ENCODE measurements at regions not wholly inside any gene's neighbourhood (a gene's known extent, or its start where the extent isn't known, plus 50 kb on each side); places are given as distances from the start of the nearest gene placed in this dataset.
"Not testable (repeated sequence)": the region's sequence is repeated elsewhere in the genome, so short reads cannot be mapped to it uniquely, and the experiment has no call there.

DNA sequence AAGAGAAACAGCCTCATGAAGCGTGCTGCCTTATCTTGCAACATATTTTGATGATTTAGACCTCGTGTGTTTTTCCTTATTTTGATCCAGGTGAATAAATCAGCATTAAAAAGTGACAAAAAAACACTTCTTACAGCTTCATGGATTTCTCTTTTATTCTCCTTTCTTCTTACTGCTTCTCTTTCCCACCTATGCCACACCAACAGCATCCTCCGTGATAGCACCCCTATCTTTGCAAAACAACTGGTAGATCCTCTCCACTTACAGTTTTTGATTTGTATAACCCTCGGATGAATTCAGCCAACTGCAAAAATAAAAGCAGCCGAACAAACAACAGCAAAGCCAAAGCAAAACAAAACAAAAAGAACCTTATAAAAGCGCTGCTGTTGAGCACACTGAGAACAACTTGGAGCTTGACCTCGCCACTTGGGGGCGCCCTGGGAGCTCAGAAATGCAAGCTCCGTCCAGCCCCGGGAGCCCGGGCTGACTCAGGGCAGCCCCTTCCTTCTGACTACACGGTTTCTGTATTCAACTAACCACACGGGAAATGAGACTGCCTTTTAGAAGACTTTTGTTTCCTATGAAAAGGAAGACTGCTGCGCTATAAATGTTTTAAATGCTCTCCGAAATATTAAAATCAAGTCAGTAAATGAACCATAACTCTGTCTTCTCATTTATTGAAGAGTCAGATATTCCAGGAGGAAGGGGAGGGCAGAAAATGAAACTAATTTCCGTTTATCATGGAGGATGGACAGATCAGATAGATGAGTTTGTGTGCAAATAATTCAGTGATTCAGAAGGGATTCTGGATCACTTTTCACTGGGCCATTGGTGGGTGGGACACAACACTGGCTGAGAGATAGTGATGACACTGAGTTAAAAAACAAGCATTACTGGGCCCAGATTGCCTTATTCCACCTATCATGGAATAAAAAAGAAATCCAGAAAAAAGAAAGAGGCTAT lies 186.8 kb downstream of the ATP6V0E2 start:
- not testable (repeated sequence) for H3K27me3 ChIP-seq (ENCODE audit: control insufficient read depth in 3 of 3, insufficient read depth in 3 of 3, low read length in 3 of 3); H3K27ac ChIP-seq (ENCODE audit: low read depth, low read length); H3K9ac ChIP-seq (ENCODE audit: low read depth in 1 of 3, low read length in 3 of 3); H3K9me3 ChIP-seq (ENCODE audit: control insufficient read depth in 3 of 3, low read length in 3 of 3); H3K36me3 ChIP-seq (ENCODE audit: control insufficient read depth in 3 of 3, insufficient read depth in 3 of 3, low read length in 3 of 3); H3K4me1 ChIP-seq (ENCODE audit: control insufficient read depth in 3 of 3, insufficient read depth in 3 of 3, low read length in 3 of 3); H3K4me3 ChIP-seq (ENCODE audit: low read length in 3 of 3)

DNA sequence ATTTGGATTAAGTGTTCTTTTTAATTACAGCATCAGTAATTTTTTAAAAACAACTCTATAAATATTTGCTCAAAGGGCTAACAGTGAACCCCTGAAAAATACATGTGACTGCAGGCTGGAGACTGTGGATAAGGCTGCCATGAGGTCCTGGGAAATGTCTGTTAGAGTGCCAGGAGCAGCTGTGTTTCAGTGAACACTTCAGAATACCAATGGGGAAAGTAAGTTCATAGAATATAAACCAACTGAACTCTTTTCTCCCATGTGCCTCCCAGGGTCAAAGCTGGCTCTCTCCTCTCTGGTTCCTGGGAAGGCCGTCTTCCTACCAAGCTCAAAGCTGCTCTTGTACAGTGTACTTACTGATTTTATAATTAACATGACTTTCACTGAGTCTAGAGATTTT lies 189.4 kb downstream of the ATP6V0E2 start:
- H3K9me3 ChIP-seq (ENCODE audit: control insufficient read depth in 3 of 3, low read length in 3 of 3); H3K27ac ChIP-seq (ENCODE audit: low read depth, low read length); H3K4me3 ChIP-seq (ENCODE audit: low read length in 3 of 3); H3K9ac ChIP-seq (ENCODE audit: low read depth in 1 of 3, low read length in 3 of 3); H3K36me3 ChIP-seq (ENCODE audit: control insufficient read depth in 3 of 3, insufficient read depth in 3 of 3, low read length in 3 of 3); H3K4me1 ChIP-seq (ENCODE audit: control insufficient read depth in 3 of 3, insufficient read depth in 3 of 3, low read length in 3 of 3); H3K27me3 ChIP-seq (ENCODE audit: control insufficient read depth in 3 of 3, insufficient read depth in 3 of 3, low read length in 3 of 3): not testable (repeated sequence)

DNA sequence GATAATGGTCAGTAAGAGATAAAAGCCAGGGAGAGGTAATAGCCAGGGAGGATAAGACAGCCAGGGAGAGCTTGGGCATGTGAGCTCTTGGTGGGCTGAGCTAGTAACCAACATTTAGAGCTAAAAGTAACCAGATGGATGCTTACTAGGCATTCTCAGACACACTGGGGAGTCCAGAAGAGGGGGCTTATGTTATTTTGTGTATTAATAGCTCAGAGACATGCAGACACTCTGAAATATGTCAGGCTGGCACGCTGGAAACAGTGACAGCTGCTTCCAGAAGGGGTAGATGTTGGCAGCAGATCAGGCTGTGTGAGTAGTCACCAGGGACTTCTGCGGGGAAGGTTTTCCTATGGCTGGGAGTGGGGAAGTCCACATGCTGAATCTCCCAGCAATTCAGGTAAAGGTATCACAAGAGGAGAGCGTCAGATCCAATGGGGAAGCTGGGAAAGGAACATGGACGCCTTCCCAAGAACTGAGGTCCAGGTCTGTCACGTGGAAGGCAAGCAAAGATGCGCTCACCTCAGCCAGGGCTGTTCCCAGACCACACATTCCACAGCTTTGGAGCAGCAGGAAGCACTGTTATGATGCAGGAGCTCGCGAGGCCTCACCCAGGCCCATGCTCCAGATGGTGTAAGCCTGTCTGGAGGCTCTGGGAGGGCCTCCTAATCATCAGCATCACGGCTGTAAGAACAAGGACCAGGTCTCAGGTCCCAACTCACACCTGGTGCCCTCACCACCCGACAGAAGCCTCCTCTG lies 196.0 kb downstream of the ATP6V0E2 start:
- H3K27me3 ChIP-seq (ENCODE audit: control insufficient read depth in 3 of 3, insufficient read depth in 3 of 3, low read length in 3 of 3); H3K27ac ChIP-seq (ENCODE audit: low read depth, low read length); H3K4me1 ChIP-seq (ENCODE audit: control insufficient read depth in 3 of 3, insufficient read depth in 3 of 3, low read length in 3 of 3); H3K9me3 ChIP-seq (ENCODE audit: control insufficient read depth in 3 of 3, low read length in 3 of 3); H3K9ac ChIP-seq (ENCODE audit: low read depth in 1 of 3, low read length in 3 of 3); H3K4me3 ChIP-seq (ENCODE audit: low read length in 3 of 3); H3K36me3 ChIP-seq (ENCODE audit: control insufficient read depth in 3 of 3, insufficient read depth in 3 of 3, low read length in 3 of 3): not testable (repeated sequence)

DNA sequence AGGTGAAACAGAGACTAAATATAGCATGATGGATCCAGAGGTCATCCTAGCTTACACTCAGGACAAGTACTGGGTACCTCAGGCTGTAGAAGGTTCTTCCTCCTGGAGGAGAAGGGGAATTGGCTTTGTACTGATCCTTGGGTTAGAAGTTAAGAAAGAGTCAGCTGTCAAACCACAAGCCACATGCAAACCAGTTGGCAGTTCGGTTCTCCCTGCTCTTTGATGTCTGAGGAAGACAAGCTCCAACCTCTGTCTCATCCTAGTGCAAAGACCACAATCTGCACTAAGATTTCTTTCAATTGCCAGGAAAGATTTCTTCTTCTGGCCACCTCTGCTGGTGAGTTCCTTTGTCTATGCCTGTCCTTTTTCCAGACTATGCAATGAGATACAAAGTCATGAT lies 203.8 kb downstream of the ATP6V0E2 start:
- H3K4me3 ChIP-seq (ENCODE audit: low read length in 3 of 3); H3K9ac ChIP-seq (ENCODE audit: low read depth in 1 of 3, low read length in 3 of 3); H3K27me3 ChIP-seq (ENCODE audit: control insufficient read depth in 3 of 3, insufficient read depth in 3 of 3, low read length in 3 of 3); H3K9me3 ChIP-seq (ENCODE audit: control insufficient read depth in 3 of 3, low read length in 3 of 3); H3K27ac ChIP-seq (ENCODE audit: low read depth, low read length); H3K4me1 ChIP-seq (ENCODE audit: control insufficient read depth in 3 of 3, insufficient read depth in 3 of 3, low read length in 3 of 3); H3K36me3 ChIP-seq (ENCODE audit: control insufficient read depth in 3 of 3, insufficient read depth in 3 of 3, low read length in 3 of 3): not testable (repeated sequence)

DNA sequence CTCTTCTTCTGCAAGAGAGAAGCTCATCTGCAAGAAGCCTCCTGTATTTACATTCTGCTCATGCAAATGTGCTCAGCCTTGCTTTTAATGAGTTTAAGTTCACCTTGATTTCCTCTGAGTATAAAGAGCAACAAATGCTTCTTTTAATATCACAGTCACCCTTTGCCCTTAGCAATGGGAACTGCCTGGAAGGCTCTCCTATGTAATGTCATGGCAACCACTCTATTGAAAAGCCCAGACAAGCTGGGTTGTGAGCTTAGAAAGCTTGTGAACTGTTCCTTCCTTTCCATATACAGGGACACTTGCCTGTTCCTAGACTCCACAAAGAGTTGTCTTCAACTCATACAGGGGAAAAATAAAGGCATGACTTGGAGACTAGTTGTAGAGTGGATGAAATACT lies 208.1 kb downstream of the ATP6V0E2 start:
- H3K9ac ChIP-seq (ENCODE audit: low read depth in 1 of 3, low read length in 3 of 3); H3K4me3 ChIP-seq (ENCODE audit: low read length in 3 of 3); H3K27ac ChIP-seq (ENCODE audit: low read depth, low read length); H3K9me3 ChIP-seq (ENCODE audit: control insufficient read depth in 3 of 3, low read length in 3 of 3); H3K27me3 ChIP-seq (ENCODE audit: control insufficient read depth in 3 of 3, insufficient read depth in 3 of 3, low read length in 3 of 3); H3K4me1 ChIP-seq (ENCODE audit: control insufficient read depth in 3 of 3, insufficient read depth in 3 of 3, low read length in 3 of 3); H3K36me3 ChIP-seq (ENCODE audit: control insufficient read depth in 3 of 3, insufficient read depth in 3 of 3, low read length in 3 of 3): not testable (repeated sequence)

DNA sequence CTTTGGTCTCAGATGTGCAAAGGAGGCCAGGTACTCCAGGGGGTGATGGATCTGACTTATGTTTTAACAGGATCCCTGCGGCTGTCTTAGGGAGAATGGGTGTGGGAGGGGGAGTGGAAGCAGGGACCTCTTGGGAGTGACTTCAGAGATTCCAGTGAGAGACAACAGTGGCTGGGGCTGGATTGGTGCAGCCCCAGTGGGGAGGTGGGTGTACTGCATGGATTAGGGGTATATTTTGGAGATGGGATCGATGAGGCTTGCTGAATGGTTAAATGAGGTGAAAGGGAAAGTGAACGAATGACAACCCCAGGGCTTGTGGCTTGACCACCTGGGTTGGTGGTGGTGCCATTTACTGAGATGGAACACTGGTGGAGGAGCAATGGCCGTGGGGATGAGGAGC lies 211.0 kb downstream of the ATP6V0E2 start:
- not testable (repeated sequence) for H3K27ac ChIP-seq (ENCODE audit: low read depth, low read length); H3K36me3 ChIP-seq (ENCODE audit: control insufficient read depth in 3 of 3, insufficient read depth in 3 of 3, low read length in 3 of 3); H3K9me3 ChIP-seq (ENCODE audit: control insufficient read depth in 3 of 3, low read length in 3 of 3); H3K4me1 ChIP-seq (ENCODE audit: control insufficient read depth in 3 of 3, insufficient read depth in 3 of 3, low read length in 3 of 3); H3K9ac ChIP-seq (ENCODE audit: low read depth in 1 of 3, low read length in 3 of 3); H3K4me3 ChIP-seq (ENCODE audit: low read length in 3 of 3); H3K27me3 ChIP-seq (ENCODE audit: control insufficient read depth in 3 of 3, insufficient read depth in 3 of 3, low read length in 3 of 3)

DNA sequence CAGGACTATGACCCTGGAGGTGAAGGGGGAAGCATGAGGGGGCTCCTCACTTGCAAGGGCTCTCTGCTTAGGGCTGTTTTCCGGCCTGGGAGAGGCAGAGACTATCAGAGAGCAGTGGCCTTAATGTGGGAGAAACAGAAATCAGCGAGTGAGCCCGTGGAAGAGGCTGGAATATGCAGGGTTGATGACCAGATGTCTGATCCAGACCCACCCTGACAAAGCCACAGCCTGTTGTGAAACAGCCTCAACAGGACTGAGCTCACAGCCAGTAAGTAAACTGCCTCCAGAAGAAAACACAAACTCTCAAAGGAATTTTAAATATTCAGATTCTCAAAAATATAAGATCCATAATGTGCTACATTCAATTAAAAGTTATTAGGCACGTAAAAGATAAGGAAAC lies 213.7 kb downstream of the ATP6V0E2 start:
- H3K27me3 ChIP-seq (ENCODE audit: control insufficient read depth in 3 of 3, insufficient read depth in 3 of 3, low read length in 3 of 3); H3K9ac ChIP-seq (ENCODE audit: low read depth in 1 of 3, low read length in 3 of 3); H3K4me1 ChIP-seq (ENCODE audit: control insufficient read depth in 3 of 3, insufficient read depth in 3 of 3, low read length in 3 of 3); H3K36me3 ChIP-seq (ENCODE audit: control insufficient read depth in 3 of 3, insufficient read depth in 3 of 3, low read length in 3 of 3); H3K9me3 ChIP-seq (ENCODE audit: control insufficient read depth in 3 of 3, low read length in 3 of 3); H3K4me3 ChIP-seq (ENCODE audit: low read length in 3 of 3); H3K27ac ChIP-seq (ENCODE audit: low read depth, low read length): not testable (repeated sequence)

DNA sequence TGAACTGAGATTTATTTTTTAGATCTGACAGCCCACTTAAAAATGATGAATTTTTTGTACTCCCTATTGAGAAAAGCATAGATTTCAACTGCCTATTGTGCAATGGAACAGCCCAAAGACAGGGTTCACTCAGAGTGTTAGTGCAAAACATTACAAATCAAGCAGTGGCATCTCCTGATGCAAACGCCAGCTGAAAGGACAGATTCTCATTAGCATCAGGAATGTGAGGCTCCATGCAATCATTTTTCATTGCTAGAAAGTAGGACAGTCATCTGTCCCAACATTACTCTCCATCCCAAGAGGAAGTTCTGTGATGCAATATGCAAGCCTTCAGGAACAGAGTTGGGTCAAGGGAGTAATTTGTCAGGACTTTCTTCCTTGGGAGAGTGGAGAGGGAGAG lies 215.4 kb downstream of the ATP6V0E2 start:
- H3K27ac ChIP-seq (ENCODE audit: low read depth, low read length); H3K9me3 ChIP-seq (ENCODE audit: control insufficient read depth in 3 of 3, low read length in 3 of 3); H3K36me3 ChIP-seq (ENCODE audit: control insufficient read depth in 3 of 3, insufficient read depth in 3 of 3, low read length in 3 of 3); H3K4me3 ChIP-seq (ENCODE audit: low read length in 3 of 3); H3K4me1 ChIP-seq (ENCODE audit: control insufficient read depth in 3 of 3, insufficient read depth in 3 of 3, low read length in 3 of 3); H3K27me3 ChIP-seq (ENCODE audit: control insufficient read depth in 3 of 3, insufficient read depth in 3 of 3, low read length in 3 of 3); H3K9ac ChIP-seq (ENCODE audit: low read depth in 1 of 3, low read length in 3 of 3): not testable (repeated sequence)

DNA sequence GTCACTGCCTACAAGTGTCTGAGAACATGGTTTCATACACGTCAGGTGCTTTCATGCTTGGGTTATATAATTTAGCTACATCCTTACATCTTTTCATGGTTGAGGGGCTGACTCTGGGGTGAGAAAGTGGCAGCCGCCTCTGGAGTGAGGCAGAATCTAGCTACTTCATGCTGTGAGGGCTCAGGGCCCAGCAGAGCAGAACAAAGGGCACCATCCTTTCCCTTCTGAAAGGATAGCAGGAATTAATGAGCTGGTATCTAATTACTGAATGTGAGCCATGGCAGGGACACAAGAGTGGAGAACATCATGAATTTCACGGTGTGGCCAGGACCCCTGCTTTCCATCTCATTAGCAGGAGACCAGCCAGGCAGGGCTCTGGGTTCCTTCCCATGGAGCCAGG lies 217.0 kb downstream of the ATP6V0E2 start:
- H3K4me1 ChIP-seq (ENCODE audit: control insufficient read depth in 3 of 3, insufficient read depth in 3 of 3, low read length in 3 of 3); H3K9me3 ChIP-seq (ENCODE audit: control insufficient read depth in 3 of 3, low read length in 3 of 3); H3K4me3 ChIP-seq (ENCODE audit: low read length in 3 of 3); H3K36me3 ChIP-seq (ENCODE audit: control insufficient read depth in 3 of 3, insufficient read depth in 3 of 3, low read length in 3 of 3); H3K27ac ChIP-seq (ENCODE audit: low read depth, low read length); H3K27me3 ChIP-seq (ENCODE audit: control insufficient read depth in 3 of 3, insufficient read depth in 3 of 3, low read length in 3 of 3); H3K9ac ChIP-seq (ENCODE audit: low read depth in 1 of 3, low read length in 3 of 3): not testable (repeated sequence)

DNA sequence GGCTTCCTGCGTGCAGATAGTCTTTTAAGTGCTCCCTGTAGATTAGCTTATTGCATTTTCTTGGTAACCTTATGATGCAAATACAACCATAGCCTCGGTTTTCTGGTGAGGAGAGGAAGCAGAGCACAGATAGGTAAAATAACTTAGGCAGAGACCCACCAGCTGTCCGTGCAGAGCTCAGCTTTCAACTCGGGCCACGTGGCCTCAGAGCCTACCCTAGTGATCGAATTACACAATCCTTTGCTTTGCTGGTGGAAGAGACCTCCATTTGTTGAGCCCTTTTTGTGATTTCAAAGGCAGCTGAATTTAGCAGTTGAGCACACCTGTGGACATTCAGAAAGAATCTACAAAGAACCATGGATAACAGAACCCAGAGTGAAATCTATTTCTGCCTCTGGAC lies 220.1 kb downstream of the ATP6V0E2 start:
- not testable (repeated sequence) for H3K36me3 ChIP-seq (ENCODE audit: control insufficient read depth in 3 of 3, insufficient read depth in 3 of 3, low read length in 3 of 3); H3K9me3 ChIP-seq (ENCODE audit: control insufficient read depth in 3 of 3, low read length in 3 of 3); H3K27ac ChIP-seq (ENCODE audit: low read depth, low read length); H3K9ac ChIP-seq (ENCODE audit: low read depth in 1 of 3, low read length in 3 of 3); H3K27me3 ChIP-seq (ENCODE audit: control insufficient read depth in 3 of 3, insufficient read depth in 3 of 3, low read length in 3 of 3); H3K4me3 ChIP-seq (ENCODE audit: low read length in 3 of 3); H3K4me1 ChIP-seq (ENCODE audit: control insufficient read depth in 3 of 3, insufficient read depth in 3 of 3, low read length in 3 of 3)
